H1 (cell line): ENCODE measurements at regions not wholly inside any gene's neighbourhood (a gene's known extent, or its start where the extent isn't known, plus 50 kb on each side); places are given as distances from the start of the nearest gene placed in this dataset.
"Not testable (repeated sequence)": the region's sequence is repeated elsewhere in the genome, so short reads cannot be mapped to it uniquely, and the experiment has no call there.

Experiments
- CTCF ChIA-PET: fragments of 300-600 bp; sonication (Branson Sonifier 250); formaldehyde crosslinking; loops from one replicate; lab custom pipeline; 2021; ENCODE audit not compliant: partially characterized antibody; lab: Charles Lee
- POLR2A ChIA-PET: fragments of 300-600 bp; sonication (Branson Sonifier 250); formaldehyde crosslinking; loops from one replicate; lab custom pipeline; 2021; ENCODE audit warnings: inconsistent platforms; ENCODE audit not compliant: partially characterized antibody; lab: Charles Lee
- DNase-seq, 2 experiments: peaks; one replicate each; pipeline versions ENCODE4 v3.0.0 to v3.0.0-alpha.2; 2010 to 2022; ENCODE audit warnings: low spot score in 2 of 2, low read depth in 1 of 2, mixed read lengths in 1 of 2
- FAIRE-seq: peaks from 2 replicates; lab custom pipeline; 2011; peaks lifted over from hg19 to GRCh38; lab: Jason Lieb, UNC
- H2AFZ ChIP-seq: 2 replicates; pipeline ENCODE4 v1.8.1; 2012; ENCODE audit warnings: low read length, inconsistent platforms
- H2AK5ac ChIP-seq: 2 replicates; pipeline ENCODE4 v1.6.1; 2013; ENCODE audit warnings: low read depth, low read length
- H2BK120ac ChIP-seq: replicated peaks from 2 replicates; pipeline ENCODE3; 2013; ENCODE audit warnings: low read depth, low read length, inconsistent platforms
- H2BK12ac ChIP-seq: 2 replicates; pipeline ENCODE4 v1.6.1; 2013; ENCODE audit warnings: low read depth, low read length
- H2BK15ac ChIP-seq: 2 replicates; pipeline ENCODE4 v1.6.1; 2013; ENCODE audit warnings: low read length
- H2BK20ac ChIP-seq: 2 replicates; pipeline ENCODE4 v1.6.1; 2013; ENCODE audit warnings: low read length
- H2BK5ac ChIP-seq: 2 replicates; pipeline ENCODE4 v1.6.1; 2013; ENCODE audit warnings: low read depth, low read length
- H3K14ac ChIP-seq: 2 replicates; pipeline ENCODE4 v1.6.1; 2013; ENCODE audit warnings: inconsistent platforms; ENCODE audit not compliant: insufficient read length
- H3K18ac ChIP-seq: 2 replicates; pipeline ENCODE4 v1.6.1; 2013; ENCODE audit warnings: low read length; ENCODE audit errors: extremely low read depth
- H3K23ac ChIP-seq: 2 replicates; pipeline ENCODE4 v1.6.1; 2013; ENCODE audit warnings: inconsistent platforms; ENCODE audit not compliant: insufficient read length
- H3K23me2 ChIP-seq: 2 replicates; pipeline ENCODE4 v1.6.1; 2013; ENCODE audit warnings: low read depth, low read length
- H3K27ac ChIP-seq: 2 replicates; pipeline ENCODE4 v1.6.1; 2011; ENCODE audit warnings: low read depth, low read length, inconsistent platforms
- H3K27me3 ChIP-seq, 4 experiments: replicated peaks in 1 of 4; 1 replicate in 1 of 4; 2 replicates in 3 of 4; pipeline versions ENCODE4 v1.6.1 to v1.8.1; 2011 to 2013; ENCODE audit warnings: low read length in 3 of 4, mild to moderate bottlenecking in 3 of 4, inconsistent platforms in 2 of 4, mixed read lengths in 2 of 4, moderate library complexity in 1 of 4; ENCODE audit not compliant: control insufficient read depth in 3 of 4, insufficient read depth in 3 of 4; ENCODE audit errors: extremely low read depth in 1 of 4
- H3K36me3 ChIP-seq, 4 experiments: 2 replicates each; pipeline versions ENCODE4 v1.6.1 to v1.8.1; 2011 to 2013; ENCODE audit warnings: mild to moderate bottlenecking in 4 of 4, low read length in 3 of 4, moderate library complexity in 2 of 4, control low read depth in 1 of 4, inconsistent platforms in 1 of 4; ENCODE audit not compliant: insufficient read depth in 4 of 4, control insufficient read depth in 2 of 4
- H3K4ac ChIP-seq: replicated peaks from 2 replicates; pipeline ENCODE3; 2013; ENCODE audit warnings: low read length, low read depth, mixed read lengths, inconsistent platforms; ENCODE audit not compliant: insufficient read length
- H3K4me1 ChIP-seq, 4 experiments: replicated peaks in 1 of 4; 1 replicate in 1 of 4; 2 replicates in 3 of 4; pipeline versions ENCODE4 v1.6.1 to v1.8.1; 2011 to 2013; ENCODE audit warnings: low read length in 3 of 4, inconsistent platforms in 2 of 4, mixed read lengths in 1 of 4; ENCODE audit not compliant: insufficient read depth in 4 of 4, control insufficient read depth in 3 of 4
- H3K4me2 ChIP-seq, 2 experiments: 2 replicates each; pipeline versions ENCODE4 v1.6.1 to v1.8.1; 2011 to 2013; ENCODE audit warnings: low read depth in 2 of 2, low read length in 2 of 2, control low read depth in 1 of 2, inconsistent platforms in 1 of 2, mild to moderate bottlenecking in 1 of 2; ENCODE audit not compliant: insufficient read depth in 1 of 2
- H3K4me3 ChIP-seq, 4 experiments: fragments of 200-600, 300-600 bp in 1 of 4; sonication (generic), shearing (Covaris generic), sonication (Bioruptor Twin) in 1 of 4; 2 replicates each; pipeline versions ENCODE4 v1.5.1 to v1.8.1; 2011 to 2016; ENCODE audit warnings: low read length in 4 of 4, low read depth in 3 of 4, control low read depth in 2 of 4, inconsistent platforms in 2 of 4, mild to moderate bottlenecking in 2 of 4, mixed read lengths in 1 of 4, moderate library complexity in 1 of 4; ENCODE audit not compliant: insufficient read depth in 2 of 4; ENCODE audit errors: extremely low read depth in 1 of 4
- H3K56ac ChIP-seq: replicated peaks from 2 replicates; pipeline ENCODE3; 2013; ENCODE audit warnings: low read depth, mild to moderate bottlenecking, mixed read lengths, low read length, inconsistent platforms; ENCODE audit not compliant: insufficient read length
- H3K79me1 ChIP-seq: 2 replicates; pipeline ENCODE4 v1.6.1; 2013; ENCODE audit warnings: low read depth, low read length, control low read depth
- H3K79me2 ChIP-seq, 2 experiments: 2 replicates each; pipeline versions ENCODE4 v1.6.1 to v1.8.1; 2012 to 2013; ENCODE audit warnings: low read length in 2 of 2, mild to moderate bottlenecking in 2 of 2, inconsistent platforms in 1 of 2; ENCODE audit not compliant: insufficient read depth in 2 of 2, control insufficient read depth in 1 of 2
- H3K9ac ChIP-seq, 4 experiments: replicated peaks in 1 of 4; 1 replicate in 1 of 4; 2 replicates in 3 of 4; pipeline versions ENCODE4 v1.6.1 to v1.8.1; 2011 to 2013; ENCODE audit warnings: low read depth in 3 of 4, low read length in 3 of 4, control low read depth in 2 of 4, mild to moderate bottlenecking in 2 of 4, moderate library complexity in 2 of 4, inconsistent platforms in 1 of 4; ENCODE audit errors: extremely low read depth in 1 of 4
- H3K9me3 ChIP-seq, 2 experiments: 2 replicates each; pipeline versions ENCODE4 v1.6.1 to v1.8.1; 2012 to 2013; ENCODE audit warnings: mild to moderate bottlenecking in 2 of 2, moderate library complexity in 2 of 2, control low read depth in 1 of 2, inconsistent platforms in 1 of 2, low read depth in 1 of 2, low read length in 1 of 2, mixed read lengths in 1 of 2; ENCODE audit not compliant: insufficient read depth in 2 of 2
- H4K20me1 ChIP-seq, 2 experiments: replicated peaks in 1 of 2; 2 replicates each; pipeline versions ENCODE3 to v1.8.1; 2011 to 2013; ENCODE audit warnings: inconsistent platforms in 2 of 2, low read length in 2 of 2, mild to moderate bottlenecking in 1 of 2; ENCODE audit not compliant: insufficient read depth in 2 of 2, control insufficient read depth in 1 of 2
- H4K5ac ChIP-seq: 2 replicates; pipeline ENCODE4 v1.6.1; 2013; ENCODE audit warnings: low read length, low read depth, mixed read lengths, inconsistent platforms; ENCODE audit not compliant: insufficient read length
- H4K8ac ChIP-seq: 2 replicates; pipeline ENCODE4 v1.8.0; 2013; ENCODE audit warnings: mild to moderate bottlenecking, moderate library complexity, low read length, inconsistent platforms; ENCODE audit not compliant: insufficient read depth; ENCODE audit errors: extremely low read depth
- H4K91ac ChIP-seq: replicated peaks from 2 replicates; pipeline ENCODE3; 2013; ENCODE audit warnings: low read length, mixed read lengths, inconsistent platforms; ENCODE audit not compliant: insufficient read length
- WGBS, 2 experiments: shearing (Covaris generic) in 1 of 2; methylation state at CpG; one replicate each; pipeline versions ENCODE4 v1.1.6 to v1.1.7; 2013 to 2015; ENCODE audit warnings: low lambda C conversion rate in 2 of 2, mixed read lengths in 2 of 2, inconsistent platforms in 1 of 2, low coverage in 1 of 2, missing lambda C conversion rate in 1 of 2; ENCODE audit not compliant: insufficient replicate concordance in 2 of 2, insufficient coverage in 1 of 2, insufficient read length in 1 of 2; ENCODE audit errors: extremely low coverage in 1 of 2, missing lambda C conversion rate in 1 of 2; 5-methylcytosine and 5-hydroxymethylcytosine counted together

GRCh38 chr7:109490607-109491006 is 920.9 kb downstream of the DNAJB9 start:
- H3K14ac ChIP-seq, FAIRE-seq, H3K36me3 ChIP-seq, H3K27me3 ChIP-seq, H3K56ac ChIP-seq, H3K79me1 ChIP-seq, H3K4me1 ChIP-seq, H2BK20ac ChIP-seq, H3K9ac ChIP-seq, H4K5ac ChIP-seq, H2AFZ ChIP-seq, H4K20me1 ChIP-seq, H2BK15ac ChIP-seq, H4K8ac ChIP-seq, H3K79me2 ChIP-seq, CTCF ChIA-PET, H3K9me3 ChIP-seq, H3K4me3 ChIP-seq, H2BK12ac ChIP-seq, POLR2A ChIA-PET, H3K23ac ChIP-seq, H3K27ac ChIP-seq, DNase-seq, H3K23me2 ChIP-seq, H3K18ac ChIP-seq, H2BK5ac ChIP-seq, H3K4me2 ChIP-seq, H3K4ac ChIP-seq, H2BK120ac ChIP-seq, H4K91ac ChIP-seq, H2AK5ac ChIP-seq: not testable (repeated sequence)
- 100% methylated on average over 1 of the region's 1 CpG; no CpG with 5 or more reads in 1 of the 2 experiments for WGBS, 2 experiments
